Sigmoid colon (tissue), 4 donors: ENCODE measurements at regions not wholly inside any gene's neighbourhood (a gene's known extent, or its start where the extent isn't known, plus 50 kb on each side); places are given as distances from the start of the nearest gene placed in this dataset.

Experiments
- CTCF ChIP-seq, 4 experiments: fragments of 450-650 bp in 3 of 4; fragments of 200-600 bp in 1 of 4; IDR thresholded peaks; one replicate each; pipeline ENCODE4 v1.5.1; 2016 to 2019; ENCODE audit warnings: antibody characterized with exemption in 4 of 4, mild to moderate bottlenecking in 3 of 4, moderate library complexity in 2 of 4
- EP300 ChIP-seq, 4 donors: sonication (generic); formaldehyde crosslinking; IDR thresholded peaks; one replicate each; pipeline ENCODE4 v1.6.1; 2017; ENCODE audit warnings: antibody characterized with exemption in 4 of 4
- POLR2A ChIP-seq, 2 donors: fragments of 450-650 bp; IDR thresholded peaks; one replicate each; pipeline ENCODE4 v1.6.1; 2016; ENCODE audit warnings: antibody characterized with exemption in 2 of 2, mild to moderate bottlenecking in 2 of 2, moderate library complexity in 2 of 2
- POLR2AphosphoS5 ChIP-seq, 4 donors: sonication (generic); formaldehyde crosslinking; IDR thresholded peaks; one replicate each; pipeline ENCODE4 v1.6.1; 2017; ENCODE audit warnings: antibody characterized with exemption in 4 of 4

- TF ChIP-seq CTCF (IDR thresholded peaks at IDR 0.05) (no peak), POLR2AphosphoS5 (IDR thresholded peaks at IDR 0.05) (no peak), POLR2A (IDR thresholded peaks at IDR 0.05) (no peak), EP300 (IDR thresholded peaks at IDR 0.05) (no peak)
Observed at GRCh38 chr5:167816354-167816753, 475.1 kb upstream of the WWC1 start.
